COR-L47 (cell line): ENCODE measurements at regions not wholly inside any gene's neighbourhood (a gene's known extent, or its start where the extent isn't known, plus 50 kb on each side); places are given as distances from the start of the nearest gene placed in this dataset.

Experiments
- DNase-seq: peaks from one replicate; lab custom pipeline; 2025; lab: John Stamatoyannopoulos, UW

GRCh38 chr18:10009321-10010144 lies 95.7 kb downstream of the VAPA start:
- no peak for DNase-seq

GRCh38 chr18:10010611-10011015 lies 96.8 kb downstream of the VAPA start:
- no peak for DNase-seq

GRCh38 chr18:10011061-10011460 lies 97.2 kb downstream of the VAPA start:
- DNase-seq: no peak

GRCh38 chr18:10011751-10012150 lies 97.9 kb downstream of the VAPA start:
- no peak for DNase-seq

- no peak for DNase-seq
These were observed 98.7 kb downstream of the VAPA start for GRCh38 chr18:10012526-10012925.

- DNase-seq: no peak
These were observed 100.1 kb downstream of the VAPA start for GRCh38 chr18:10013621-10014543.

GRCh38 chr18:10015288-10015701 lies 101.5 kb downstream of the VAPA start:
- DNase-seq: no peak

- DNase-seq: peak; percentile 31
These were observed 102.4 kb downstream of the VAPA start for GRCh38 chr18:10015941-10016819.

- no peak for DNase-seq
These were observed 103.2 kb downstream of the VAPA start for GRCh38 chr18:10017043-10017442.

- no peak for DNase-seq
These were observed 104.5 kb downstream of the VAPA start for GRCh38 chr18:10018289-10018688.

GRCh38 chr18:10020171-10020570 lies 106.4 kb downstream of the VAPA start:
- DNase-seq: peak; percentile 59

GRCh38 chr18:10022365-10022764 lies 108.5 kb downstream of the VAPA start:
- DNase-seq: no peak

- DNase-seq: peak; percentile 84
These were observed 110.2 kb downstream of the VAPA start for GRCh38 chr18:10023853-10024570.

GRCh38 chr18:10025711-10026670 lies 112.2 kb downstream of the VAPA start:
- no peak for DNase-seq

GRCh38 chr18:10027031-10027430 lies 113.2 kb downstream of the VAPA start:
- no peak for DNase-seq

- DNase-seq: no peak
These were observed 113.6 kb downstream of the VAPA start for GRCh38 chr18:10027461-10027860.

- DNase-seq: no peak
These were observed 115.9 kb downstream of the VAPA start for GRCh38 chr18:10029711-10030110.

- no peak for DNase-seq
These were observed 117.2 kb downstream of the VAPA start for GRCh38 chr18:10030816-10031541.

GRCh38 chr18:10032331-10033015 lies 118.7 kb downstream of the VAPA start:
- no peak for DNase-seq
